ENCODE measurements at regions not wholly inside any gene's neighbourhood (a gene's known extent, or its start where the extent isn't known, plus 50 kb on each side); places are given as distances from the start of the nearest gene placed in this dataset.

- Histone ChIP-seq H2AFZ (no peak overlapping the region), H3K9me2 (replicated peaks; ENCODE audit: insufficient read depth) (no peaks in the 10 kb centered on the region), H3K36me3 (replicated peaks; ENCODE audit: insufficient read depth, low read depth) (no peaks in the 10 kb centered on the region), H3K9me3 (ENCODE audit: low read depth) (no peaks in the 10 kb centered on the region), H3K79me2 (no peaks in the 10 kb centered on the region), H3K4me1 (ENCODE audit: insufficient read depth) (no peaks in the 10 kb centered on the region), H4K20me1 (ENCODE audit: insufficient read depth, poor library complexity, severe bottlenecking) (no peaks in the 10 kb centered on the region), H3K4me2 (no peak overlapping the region), H3K27me3 (no peaks in the 10 kb centered on the region), H3K4me3 (no peak overlapping the region), H3K27ac (no peak overlapping the region)
- no peak for DNase-seq (ENCODE audit: low spot score)
- WGBS (ENCODE audit: low lambda C conversion rate, missing lambda C conversion rate), result 87% methylated on average over 4 of the region's 4 CpGs
- TF ChIP-seq EZH2phosphoT487 (IDR thresholded peaks at IDR 0.05; ENCODE audit: low read depth, severe bottlenecking, unreplicated experiment) (no peak), CTCF (IDR thresholded peaks at IDR 0.05; ENCODE audit: poor library complexity) (no peak), EZH2 (IDR thresholded peaks at IDR 0.05; ENCODE audit: borderline replicate concordance) (no peak)
Observed at GRCh38 chr10:64334084-64334483, 812.9 kb downstream of the REEP3 start.

DNA sequence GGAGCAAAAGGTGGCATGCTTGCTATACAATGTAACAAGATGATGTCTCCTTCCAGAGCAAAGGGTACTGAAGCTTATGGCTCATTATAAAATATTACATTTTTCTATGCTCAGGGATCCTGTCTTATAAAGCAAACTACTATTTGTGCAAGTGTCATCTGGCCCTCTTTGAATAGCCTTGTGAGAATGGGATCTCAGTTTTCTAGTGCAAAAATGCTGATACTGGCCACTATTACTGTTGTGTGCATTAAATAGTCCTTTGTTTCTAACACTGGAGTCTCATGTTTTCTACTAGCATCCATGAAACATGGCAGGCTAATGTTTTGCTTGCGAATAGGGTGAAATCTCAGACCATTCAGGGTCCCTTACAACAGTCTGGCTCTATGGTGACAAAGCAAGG, 823.0 kb downstream of the REEP3 start:
- WGBS (ENCODE audit: low lambda C conversion rate, missing lambda C conversion rate), result 94% methylated on average over 1 of the region's 1 CpG
- H3K9me2 ChIP-seq (replicated peaks; ENCODE audit: insufficient read depth), result no peaks in the 10 kb centered on the region
- no peaks in the 10 kb centered on the region for H3K79me2 ChIP-seq
- no peaks in the 10 kb centered on the region for H3K9me3 ChIP-seq (ENCODE audit: low read depth)
- TF ChIP-seq EZH2 (IDR thresholded peaks at IDR 0.05; ENCODE audit: borderline replicate concordance) (no peak), CTCF (IDR thresholded peaks at IDR 0.05; ENCODE audit: poor library complexity) (no peak), EZH2phosphoT487 (IDR thresholded peaks at IDR 0.05; ENCODE audit: low read depth, severe bottlenecking, unreplicated experiment) (no peak)
- DNase-seq (ENCODE audit: low spot score), result no peak
- H4K20me1 ChIP-seq (ENCODE audit: insufficient read depth, poor library complexity, severe bottlenecking), result no peaks in the 10 kb centered on the region
- H3K27ac ChIP-seq, result no peak overlapping the region
- no peak overlapping the region for H3K4me3 ChIP-seq
- H3K27me3 ChIP-seq, result no peaks in the 10 kb centered on the region
- no peak overlapping the region for H3K4me2 ChIP-seq
- no peaks in the 10 kb centered on the region for H3K4me1 ChIP-seq (ENCODE audit: insufficient read depth)
- H3K36me3 ChIP-seq (replicated peaks; ENCODE audit: insufficient read depth, low read depth), result no peaks in the 10 kb centered on the region
- no peak overlapping the region for H2AFZ ChIP-seq

- TF ChIP-seq EZH2 (IDR thresholded peaks at IDR 0.05; ENCODE audit: borderline replicate concordance), result no peak
- no peak for TF ChIP-seq CTCF (IDR thresholded peaks at IDR 0.05; ENCODE audit: poor library complexity)
- no peak for TF ChIP-seq EZH2phosphoT487 (IDR thresholded peaks at IDR 0.05; ENCODE audit: low read depth, severe bottlenecking, unreplicated experiment)
- Histone ChIP-seq H3K27ac (no peak overlapping the region), H3K27me3 (no peaks in the 10 kb centered on the region), H4K20me1 (ENCODE audit: insufficient read depth, poor library complexity, severe bottlenecking) (no peaks in the 10 kb centered on the region), H2AFZ (no peak overlapping the region), H3K4me2 (no peak overlapping the region), H3K79me2 (no peaks in the 10 kb centered on the region), H3K4me1 (ENCODE audit: insufficient read depth) (no peaks in the 10 kb centered on the region), H3K9me2 (replicated peaks; ENCODE audit: insufficient read depth) (no peaks in the 10 kb centered on the region), H3K36me3 (replicated peaks; ENCODE audit: insufficient read depth, low read depth) (no peaks in the 10 kb centered on the region), H3K9me3 (ENCODE audit: low read depth) (no peaks in the 10 kb centered on the region), H3K4me3 (no peak overlapping the region)
- no peak for DNase-seq (ENCODE audit: low spot score)
Observed at GRCh38 chr10:64345856-64346255, 824.7 kb downstream of the REEP3 start.

- Histone ChIP-seq H2AFZ (no peak overlapping the region), H3K9me2 (replicated peaks; ENCODE audit: insufficient read depth) (no peaks in the 10 kb centered on the region), H3K9me3 (ENCODE audit: low read depth) (no peaks in the 10 kb centered on the region), H3K27ac (no peak overlapping the region), H3K4me3 (no peak overlapping the region), H3K36me3 (replicated peaks; ENCODE audit: insufficient read depth, low read depth) (no peaks in the 10 kb centered on the region), H4K20me1 (ENCODE audit: insufficient read depth, poor library complexity, severe bottlenecking) (no peaks in the 10 kb centered on the region), H3K27me3 (no peaks in the 10 kb centered on the region), H3K4me2 (no peak overlapping the region), H3K79me2 (no peaks in the 10 kb centered on the region), H3K4me1 (ENCODE audit: insufficient read depth) (no peaks in the 10 kb centered on the region)
- TF ChIP-seq EZH2 (IDR thresholded peaks at IDR 0.05; ENCODE audit: borderline replicate concordance), result no peak
- TF ChIP-seq CTCF (IDR thresholded peaks at IDR 0.05; ENCODE audit: poor library complexity), result no peak
- TF ChIP-seq EZH2phosphoT487 (IDR thresholded peaks at IDR 0.05; ENCODE audit: low read depth, severe bottlenecking, unreplicated experiment), result no peak
- 84% methylated on average over 5 of the region's 5 CpGs for WGBS (ENCODE audit: low lambda C conversion rate, missing lambda C conversion rate)
- no peak for DNase-seq (ENCODE audit: low spot score)
Observed at GRCh38 chr10:64346389-64346788, 825.2 kb downstream of the REEP3 start.

All from hepatocyte (in vitro differentiated cells).